GM21390 (cell line): ENCODE measurements at regions not wholly inside any gene's neighbourhood (a gene's known extent, or its start where the extent isn't known, plus 50 kb on each side); places are given as distances from the start of the nearest gene placed in this dataset.
"Not testable (repeated sequence)": the region's sequence is repeated elsewhere in the genome, so short reads cannot be mapped to it uniquely, and the experiment has no call there.

ENCODE experiments used
- ATAC-seq: cut with Tn5 transposase; IDR thresholded peaks from one replicate; pipeline ENCODE4 v1.9.1; 2021; ENCODE audit not compliant: unreplicated experiment

DNA sequence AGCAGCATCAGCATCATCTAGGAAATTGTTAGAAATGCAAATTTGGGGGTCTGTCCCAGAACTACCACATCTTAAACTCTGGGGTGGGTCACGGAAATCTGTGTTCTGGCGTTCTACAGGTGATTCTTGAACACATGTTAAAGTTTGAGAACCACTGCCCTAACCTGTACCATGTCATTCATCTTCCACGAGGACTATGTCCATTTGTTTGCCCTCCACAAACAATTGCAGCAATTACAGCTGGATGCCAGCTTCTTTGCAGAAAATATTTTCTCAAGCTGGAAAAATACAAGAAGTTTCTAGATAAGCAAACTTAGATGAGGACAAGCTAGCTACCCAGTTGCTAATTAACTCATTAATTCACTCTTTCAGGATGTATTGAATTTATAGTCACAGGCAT is 54.1 kb downstream of the MAFB start:
- ATAC-seq, result no peak

GRCh38 chr20:40633123-40633850 is 55.7 kb downstream of the MAFB start:
- no peak for ATAC-seq

GRCh38 chr20:40632346-40632976 is 56.6 kb downstream of the MAFB start:
- ATAC-seq, result no peak

- ATAC-seq, result no peak
Measured at GRCh38 chr20:40631119-40631631, 57.9 kb downstream of the MAFB start.

GRCh38 chr20:40630713-40631112 is 58.3 kb downstream of the MAFB start:
- ATAC-seq, result no peak

GRCh38 chr20:40630099-40630498 is 58.9 kb downstream of the MAFB start:
- ATAC-seq, result no peak

DNA sequence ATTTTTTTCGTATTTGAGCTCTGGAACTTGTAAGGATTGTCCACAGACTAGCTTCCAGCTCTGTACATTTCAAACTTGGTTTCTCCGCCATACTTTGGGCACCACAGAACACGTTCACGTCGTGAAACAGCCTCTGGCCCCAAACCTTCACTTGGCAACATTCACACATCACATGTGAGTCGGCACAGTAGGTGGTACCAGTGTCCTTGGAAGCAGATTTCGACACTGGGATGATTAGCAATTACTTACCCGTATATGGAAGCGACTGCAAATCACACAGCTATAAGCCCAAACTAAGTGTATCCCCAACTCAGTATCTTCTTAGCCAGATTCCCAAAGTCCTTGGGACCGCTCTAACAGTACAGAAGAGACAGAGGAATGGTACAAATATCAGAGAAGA is 60.2 kb downstream of the MAFB start:
- no peak for ATAC-seq

- not testable (repeated sequence) for ATAC-seq
Measured at GRCh38 chr20:40619053-40619452, 70.0 kb downstream of the MAFB start.

DNA sequence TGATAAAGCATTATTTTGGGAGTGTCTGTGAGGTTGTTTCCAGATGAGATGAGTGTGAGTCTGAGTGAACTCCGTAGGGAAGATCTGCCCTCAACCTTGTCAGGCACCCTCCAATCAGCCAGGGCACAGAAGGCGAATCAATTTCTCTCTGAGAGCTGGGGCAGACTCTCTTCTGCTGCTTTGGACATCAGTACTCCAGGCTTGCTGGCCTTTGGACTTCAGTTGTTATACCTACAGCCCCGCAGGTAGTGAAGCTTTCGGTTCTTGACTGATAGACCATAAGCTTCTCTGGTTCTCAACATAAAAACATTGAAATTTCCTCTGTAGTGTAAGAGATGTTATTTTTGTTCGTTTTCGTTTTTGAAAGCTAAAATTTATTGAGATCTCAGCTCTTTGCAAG is 71.4 kb downstream of the MAFB start:
- no peak for ATAC-seq

DNA sequence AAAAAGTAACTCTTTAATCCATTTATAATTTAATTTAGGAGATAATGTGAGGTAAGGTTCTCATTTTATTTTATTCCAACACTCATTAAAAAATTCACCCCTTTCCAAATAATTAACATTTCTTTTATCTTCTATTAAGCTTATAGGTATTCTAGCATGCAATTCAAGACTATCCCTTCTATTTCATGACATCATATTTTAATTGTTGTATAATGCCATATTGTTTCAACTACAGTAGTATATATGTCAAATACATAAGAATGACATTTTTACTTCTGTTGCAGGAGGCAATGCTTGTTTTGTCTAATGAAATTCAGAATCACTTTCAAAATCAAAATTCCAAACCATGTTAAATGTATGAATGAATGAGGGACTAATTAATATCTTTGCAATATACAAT is 76.2 kb downstream of the MAFB start:
- no peak for ATAC-seq

DNA sequence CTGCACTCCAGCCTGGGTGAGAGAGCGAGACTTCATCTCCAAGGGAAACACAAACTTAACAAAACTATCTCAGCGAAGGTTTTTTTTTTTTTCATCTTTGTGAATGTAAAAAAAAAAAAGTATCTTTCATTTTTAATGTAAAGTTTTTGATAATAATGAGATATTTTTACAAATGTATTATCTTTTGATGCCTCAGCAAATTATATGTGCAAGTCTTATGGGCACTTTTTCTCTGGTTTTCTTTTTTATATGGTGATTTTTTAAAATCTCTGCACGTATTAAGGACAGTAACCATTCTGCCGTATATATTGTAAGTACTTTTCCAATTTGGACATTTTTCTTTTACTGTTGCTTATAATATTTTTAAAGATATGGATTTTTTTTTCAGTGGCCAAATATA is 76.8 kb downstream of the MAFB start:
- ATAC-seq, result no peak

DNA sequence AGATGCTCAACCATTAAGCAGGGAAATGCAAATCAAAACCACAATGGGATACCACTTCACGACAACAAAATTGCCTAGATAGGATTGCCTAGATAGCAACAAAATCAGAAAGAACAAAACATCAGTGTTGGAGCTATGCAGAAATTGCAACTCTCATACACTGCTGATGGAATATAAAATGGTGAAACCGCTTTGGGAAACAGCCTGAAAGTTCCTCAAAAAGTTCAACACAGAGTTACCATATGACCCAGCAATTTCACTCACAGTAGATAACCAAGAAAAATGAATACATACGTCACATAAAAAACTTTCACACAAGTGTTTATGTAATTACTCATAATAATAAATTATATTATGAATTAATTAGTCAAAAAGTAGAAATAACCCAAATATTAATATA is 78.3 kb downstream of the MAFB start:
- no peak for ATAC-seq

GRCh38 chr20:40607927-40608326 is 81.1 kb downstream of the MAFB start:
- no peak for ATAC-seq

- no peak for ATAC-seq
Measured at GRCh38 chr20:40606660-40607059, 82.4 kb downstream of the MAFB start.

DNA sequence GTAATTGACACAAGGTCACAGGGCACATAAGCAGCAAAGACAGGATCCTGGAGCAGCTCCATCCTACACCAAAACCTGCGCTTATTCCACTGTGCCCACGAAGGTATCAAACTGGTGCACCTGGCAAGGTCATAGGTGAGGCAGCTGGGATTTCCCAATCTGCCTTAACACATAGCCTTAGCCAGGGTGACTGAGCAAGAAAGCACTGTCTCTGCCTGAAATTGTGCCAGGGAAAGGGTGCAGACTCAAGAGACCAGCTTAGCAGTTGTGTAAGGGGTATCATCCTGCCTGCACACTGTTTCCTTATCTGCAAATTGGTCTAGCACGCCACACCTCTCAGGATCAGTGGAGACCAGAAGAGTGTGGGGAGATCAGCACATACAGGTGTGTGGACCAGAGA is 82.8 kb downstream of the MAFB start:
- no peak for ATAC-seq

DNA sequence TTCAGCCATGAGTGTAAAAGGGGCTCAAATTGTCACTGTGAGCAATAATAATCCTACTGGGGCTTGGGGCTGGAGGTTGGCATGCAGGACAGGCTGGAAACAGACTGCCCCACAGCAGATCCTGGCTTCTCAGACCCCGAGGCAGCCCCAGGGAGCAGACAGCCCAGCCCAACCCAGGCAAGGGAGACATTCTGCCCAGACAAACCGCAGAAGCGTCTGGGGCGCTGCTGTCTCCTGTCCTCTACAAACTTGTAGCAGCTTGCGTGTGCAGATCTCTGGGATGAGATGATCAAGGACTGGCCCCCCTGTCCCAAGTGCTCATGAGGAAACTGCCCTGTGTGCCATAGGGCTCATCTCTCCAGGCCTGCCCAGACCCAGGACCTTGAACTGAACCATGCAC is 84.6 kb downstream of the MAFB start:
- ATAC-seq, result no peak

GRCh38 chr20:40603057-40603651 is 85.9 kb downstream of the MAFB start:
- no peak for ATAC-seq

DNA sequence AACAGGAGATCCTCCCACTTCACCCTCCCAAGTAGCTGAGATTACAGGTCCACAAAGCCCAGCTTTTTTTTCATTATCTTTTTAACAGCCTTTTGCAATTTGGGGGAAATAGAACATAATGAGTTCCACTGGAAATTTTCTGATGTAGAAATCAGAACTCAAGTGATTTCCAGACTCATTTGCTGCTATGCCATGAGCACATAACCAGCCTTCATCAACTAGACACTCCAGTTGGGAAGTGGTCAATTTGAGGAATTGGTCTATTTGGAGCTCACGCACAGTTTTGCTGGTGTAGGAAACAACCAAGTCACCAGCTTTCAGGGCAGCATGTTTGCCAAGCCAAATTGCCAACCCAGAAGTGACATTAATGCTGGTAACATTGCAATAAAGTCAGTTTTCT is 86.7 kb downstream of the MAFB start:
- ATAC-seq, result no peak

DNA sequence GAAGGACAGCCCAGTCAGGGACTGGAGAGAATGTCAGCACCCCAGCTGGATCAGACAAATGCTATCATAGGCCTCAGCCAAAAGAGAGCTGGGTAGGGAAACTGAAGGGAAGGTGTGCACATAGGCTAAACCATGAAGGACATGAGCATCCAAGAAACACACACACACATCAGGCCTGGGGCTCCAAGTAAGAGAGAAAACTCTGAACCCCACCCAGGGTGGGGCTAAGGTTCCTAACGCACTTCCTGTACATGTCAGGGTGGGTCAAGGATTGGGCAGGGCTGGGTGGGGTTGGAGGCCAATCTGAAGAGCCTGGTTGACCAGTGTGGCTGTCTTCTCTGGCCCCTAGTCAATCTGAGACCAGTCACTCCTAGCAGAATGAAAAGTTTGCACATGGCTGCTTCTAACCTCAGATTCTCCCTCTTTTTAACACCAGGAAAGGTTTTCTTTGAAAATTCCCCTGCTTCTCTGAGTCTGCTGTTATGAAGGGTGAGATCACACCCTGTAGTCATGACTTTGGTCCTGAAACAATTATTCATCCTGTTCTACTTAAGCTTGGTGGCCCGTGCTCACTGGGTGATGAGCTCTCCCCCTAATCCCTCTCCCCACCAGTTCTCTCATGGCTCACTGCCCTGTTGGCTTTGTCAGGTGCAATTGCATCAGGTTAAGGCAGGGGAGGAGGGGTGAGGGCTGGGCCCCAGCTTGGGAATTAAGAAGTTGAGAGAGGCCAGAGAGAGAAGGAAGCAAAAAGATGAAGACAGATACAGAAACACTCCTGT is 88.4 kb downstream of the MAFB start:
- no peak for ATAC-seq

DNA sequence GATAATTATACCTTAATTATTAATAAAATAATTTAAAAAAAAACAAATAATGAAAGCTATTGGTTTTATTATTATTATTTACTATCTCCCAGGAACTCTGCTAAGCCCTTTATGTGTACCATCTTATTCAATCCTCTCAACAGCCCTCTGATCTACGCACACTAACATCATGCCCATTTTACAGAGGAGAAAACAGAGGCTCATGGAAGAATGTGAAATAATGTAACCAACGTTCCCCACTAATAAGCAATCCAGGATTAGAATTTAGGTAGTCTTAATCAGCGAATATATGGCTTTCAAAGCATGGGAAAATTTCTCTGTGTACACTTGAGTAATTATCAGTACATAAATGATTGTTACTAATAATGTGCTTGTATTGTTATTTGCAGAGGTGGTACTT is 89.0 kb downstream of the MAFB start:
- no peak for ATAC-seq

DNA sequence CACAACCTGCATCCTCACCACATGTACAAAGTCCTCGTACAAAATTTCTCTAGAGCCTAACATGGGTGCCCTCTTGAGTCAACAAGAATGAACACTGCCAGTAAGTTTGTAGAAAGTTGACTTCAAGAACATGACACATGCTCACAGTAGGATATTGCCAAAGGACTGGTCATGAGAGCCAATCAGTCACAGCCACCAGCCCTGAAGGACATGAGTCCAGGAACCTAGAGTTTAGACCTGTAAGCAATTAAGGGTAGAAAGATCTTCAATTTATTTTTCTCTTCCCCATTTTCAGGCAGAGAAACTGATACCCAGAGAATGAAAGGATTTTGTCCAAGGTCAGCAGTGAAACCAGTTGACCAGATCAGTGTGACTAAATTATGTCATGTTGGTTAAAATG is 96.1 kb downstream of the MAFB start:
- ATAC-seq, result no peak

GRCh38 chr20:40591536-40591935 is 97.5 kb downstream of the MAFB start:
- ATAC-seq, result no peak
